Epithelial cell of prostate (primary cell): ENCODE measurements at regions not wholly inside any gene's neighbourhood (a gene's known extent, or its start where the extent isn't known, plus 50 kb on each side); places are given as distances from the start of the nearest gene placed in this dataset.

Experiments used
- DNase-seq: peaks from one replicate; pipeline ENCODE4 v3.0.0-alpha.2; 2011; ENCODE audit warnings: low read depth, low spot score
- H3K27ac ChIP-seq: fragments of 450-650 bp; 2 replicates; pipeline ENCODE4 v1.5.1; 2017; ENCODE audit warnings: mild to moderate bottlenecking

GRCh38 chr6:140912686-140913085 is 1220.0 kb upstream of the GJE1 start:
- no peak for DNase-seq
- no peak overlapping the region for H3K27ac ChIP-seq

- no peak overlapping the region for H3K27ac ChIP-seq
- no peak for DNase-seq
These were observed 1223.1 kb upstream of the GJE1 start for GRCh38 chr6:140909625-140910024.

DNA sequence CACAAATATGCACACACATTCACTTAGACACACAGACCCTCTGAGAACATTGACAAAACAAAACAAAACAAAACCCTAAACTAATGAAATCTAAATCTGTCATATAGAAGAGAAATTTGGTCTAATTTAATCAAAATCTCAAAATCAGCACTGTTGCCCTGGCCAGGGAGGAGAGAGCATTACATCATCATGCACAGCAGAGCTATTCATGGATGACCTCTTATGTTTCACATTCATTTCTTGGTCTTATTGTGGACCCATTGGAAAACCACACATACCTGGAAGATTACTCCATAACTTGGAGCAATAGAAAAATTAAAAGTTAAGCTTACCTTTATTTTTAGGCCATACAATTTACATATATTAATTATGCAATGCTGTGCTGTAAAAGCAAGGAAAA is 1223.6 kb upstream of the GJE1 start:
- DNase-seq, result no peak
- H3K27ac ChIP-seq, result no peak overlapping the region

- DNase-seq, result no peak
- no peak overlapping the region for H3K27ac ChIP-seq
These were observed 1224.2 kb upstream of the GJE1 start for GRCh38 chr6:140908505-140908904.

DNA sequence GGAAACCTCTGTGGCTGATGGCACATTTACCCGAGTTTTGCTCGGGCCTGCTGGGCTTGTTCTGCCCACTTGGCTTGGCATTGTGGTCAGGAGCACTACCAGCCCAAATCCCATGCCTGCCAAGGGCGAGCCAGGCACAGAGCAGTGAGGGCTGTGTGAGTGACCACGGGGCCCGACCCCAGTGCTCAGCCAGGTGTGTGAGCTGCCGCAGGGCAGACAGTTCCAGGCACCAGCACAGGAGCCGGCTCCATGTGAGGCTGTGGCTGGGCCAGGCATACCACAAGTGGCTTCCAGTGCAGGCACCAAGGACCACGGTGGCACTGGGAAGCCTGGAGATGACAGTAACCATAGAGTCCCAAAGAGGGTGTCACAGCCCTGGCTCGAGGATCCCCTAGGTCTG is 1225.5 kb upstream of the GJE1 start:
- H3K27ac ChIP-seq, result no peak overlapping the region
- no peak for DNase-seq

GRCh38 chr6:140905724-140906123 is 1227.0 kb upstream of the GJE1 start:
- no peak for DNase-seq

DNA sequence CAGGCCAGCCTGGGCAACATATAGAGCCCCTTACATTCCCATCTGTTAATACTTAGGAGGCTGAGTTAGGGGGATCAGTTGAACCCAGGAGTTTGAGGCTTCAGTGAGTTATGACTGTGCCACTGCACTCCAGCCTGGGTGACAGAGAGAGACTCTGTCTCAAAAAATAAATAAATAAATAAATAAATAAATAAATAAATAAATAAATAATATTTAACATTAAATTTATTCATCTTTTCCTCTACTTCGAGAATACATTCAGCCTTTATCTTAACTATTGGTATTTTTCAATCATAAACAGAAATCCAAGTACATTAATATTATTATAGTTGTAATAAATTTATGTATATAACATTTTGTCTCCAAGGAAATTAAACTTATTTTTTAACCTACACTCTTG is 1227.7 kb upstream of the GJE1 start:
- no peak overlapping the region for H3K27ac ChIP-seq
- DNase-seq, result no peak

More at GRCh38 chr6:140905724-140906123, 1227.0 kb upstream of the GJE1 start:
- H3K27ac ChIP-seq, result no peak overlapping the region

- H3K27ac ChIP-seq, result no peak overlapping the region
- no peak for DNase-seq
These were observed 1234.7 kb upstream of the GJE1 start for GRCh38 chr6:140897804-140898573.

GRCh38 chr6:140897349-140897748 is 1235.4 kb upstream of the GJE1 start:
- no peak overlapping the region for H3K27ac ChIP-seq

DNA sequence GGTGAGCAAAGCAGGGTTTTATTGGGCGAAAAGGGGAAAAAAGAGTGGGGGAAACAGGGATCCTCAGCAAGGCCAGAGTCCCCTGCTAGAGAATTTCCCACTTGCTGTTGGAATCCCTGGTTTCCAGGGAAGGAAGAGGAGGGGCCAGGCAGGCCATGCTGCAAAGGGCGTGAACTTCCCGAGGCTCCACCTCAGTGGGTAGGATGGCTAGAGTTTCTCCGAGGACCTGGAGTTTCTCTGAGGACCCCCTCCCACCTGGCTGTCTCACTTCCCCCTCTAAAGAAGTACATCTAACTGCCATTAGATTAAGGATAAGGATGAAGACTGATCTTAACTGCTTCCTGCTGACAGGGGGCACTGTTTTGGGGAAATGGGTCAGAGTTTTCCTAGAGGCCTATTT is 1239.3 kb upstream of the GJE1 start:
- no peak for DNase-seq
- H3K27ac ChIP-seq, result no peak overlapping the region

More at GRCh38 chr6:140897349-140897748, 1235.4 kb upstream of the GJE1 start:
- DNase-seq, result no peak

- no peak overlapping the region for H3K27ac ChIP-seq
- DNase-seq, result peak; percentile 20
These were observed 1252.8 kb upstream of the GJE1 start for GRCh38 chr6:140879946-140880345.

- H3K27ac ChIP-seq, result no peak overlapping the region
- no peak for DNase-seq
These were observed 1258.7 kb upstream of the GJE1 start for GRCh38 chr6:140874066-140874465.

DNA sequence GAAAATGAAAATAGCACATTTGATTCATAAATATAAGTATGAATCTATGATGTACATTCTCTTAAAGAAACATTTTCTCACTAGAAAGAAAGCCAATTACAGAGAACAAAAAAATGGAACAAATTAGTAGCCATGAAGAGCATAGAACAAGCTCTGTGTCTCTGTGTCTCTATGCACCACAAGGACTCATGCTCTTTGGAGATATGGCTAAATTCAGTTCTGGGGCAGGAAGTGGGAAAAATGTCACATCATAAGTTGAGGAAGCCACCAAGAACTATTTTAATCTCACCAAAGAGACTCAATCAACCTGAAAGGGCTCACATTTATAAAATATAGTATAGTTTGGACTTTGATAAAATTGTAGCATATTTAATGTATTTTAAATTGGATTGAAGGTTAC is 1259.8 kb upstream of the GJE1 start:
- H3K27ac ChIP-seq, result no peak overlapping the region
- DNase-seq, result no peak

DNA sequence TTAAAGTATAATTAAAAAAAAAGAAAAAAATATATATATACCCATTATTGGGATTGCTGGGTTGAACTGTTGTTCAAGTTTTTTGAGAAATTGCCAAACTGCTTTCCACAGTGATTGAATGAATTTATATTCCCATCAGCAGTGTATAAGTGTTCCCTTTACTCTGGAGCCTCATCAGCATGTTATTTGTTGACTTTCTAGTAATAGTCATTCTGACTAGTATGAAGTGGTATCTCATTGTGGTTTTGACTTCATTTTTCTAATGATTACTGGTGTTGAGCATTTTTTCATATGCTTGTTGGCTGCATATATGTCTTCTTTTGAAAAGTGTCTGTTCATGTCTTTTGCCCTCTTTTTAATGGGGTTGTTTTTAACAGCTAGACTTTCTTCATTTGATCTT is 1260.8 kb upstream of the GJE1 start:
- no peak overlapping the region for H3K27ac ChIP-seq
- peak; percentile 54 for DNase-seq

DNA sequence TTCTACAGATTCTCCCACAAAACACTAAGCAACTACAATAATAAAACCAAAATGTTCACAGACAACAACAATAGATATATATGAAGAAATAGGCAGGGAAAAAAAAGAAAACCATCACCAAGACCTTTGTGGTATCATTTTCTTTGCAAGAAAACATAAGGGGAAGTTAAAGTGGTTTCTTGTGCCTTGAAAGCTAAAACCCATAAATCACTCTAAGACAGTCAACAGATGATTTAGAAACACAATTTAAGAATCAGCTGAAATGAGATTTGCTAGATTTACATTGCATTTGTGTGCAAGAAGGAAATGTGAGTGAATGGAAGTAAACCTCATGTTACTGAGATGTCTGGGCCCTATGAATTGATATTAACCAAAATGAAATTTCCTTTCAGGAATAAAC is 1265.4 kb upstream of the GJE1 start:
- no peak overlapping the region for H3K27ac ChIP-seq
- no peak for DNase-seq

DNA sequence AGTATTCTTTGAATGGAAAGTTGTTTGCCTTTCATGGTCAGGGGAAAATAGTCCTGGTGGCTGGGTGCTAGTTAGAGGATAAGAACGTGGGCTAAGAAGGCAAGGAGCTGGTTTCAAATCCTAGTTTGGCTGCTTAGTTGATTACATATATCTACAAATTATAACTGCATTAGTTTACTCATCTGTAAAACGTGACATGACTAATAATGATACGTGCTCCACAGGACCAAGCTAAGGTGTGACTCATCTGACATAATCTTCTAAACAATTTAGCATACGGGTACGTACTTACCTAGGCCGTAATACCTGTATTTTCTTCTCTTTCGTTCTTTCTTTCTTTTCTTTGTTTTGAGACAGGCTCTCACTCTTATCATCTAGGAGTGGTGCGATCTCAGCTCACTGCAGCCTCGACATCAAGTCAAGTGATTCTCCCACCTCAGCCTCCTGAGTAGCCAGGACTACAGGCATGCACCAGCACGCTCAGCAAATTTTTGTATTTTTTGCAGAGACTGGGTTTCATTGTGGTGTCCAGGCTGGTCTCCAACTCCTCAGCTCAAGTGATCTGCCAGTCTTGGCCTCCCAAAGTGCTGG is 1274.2 kb upstream of the GJE1 start:
- peak overlapping the region; percentile 34 for H3K27ac ChIP-seq

DNA sequence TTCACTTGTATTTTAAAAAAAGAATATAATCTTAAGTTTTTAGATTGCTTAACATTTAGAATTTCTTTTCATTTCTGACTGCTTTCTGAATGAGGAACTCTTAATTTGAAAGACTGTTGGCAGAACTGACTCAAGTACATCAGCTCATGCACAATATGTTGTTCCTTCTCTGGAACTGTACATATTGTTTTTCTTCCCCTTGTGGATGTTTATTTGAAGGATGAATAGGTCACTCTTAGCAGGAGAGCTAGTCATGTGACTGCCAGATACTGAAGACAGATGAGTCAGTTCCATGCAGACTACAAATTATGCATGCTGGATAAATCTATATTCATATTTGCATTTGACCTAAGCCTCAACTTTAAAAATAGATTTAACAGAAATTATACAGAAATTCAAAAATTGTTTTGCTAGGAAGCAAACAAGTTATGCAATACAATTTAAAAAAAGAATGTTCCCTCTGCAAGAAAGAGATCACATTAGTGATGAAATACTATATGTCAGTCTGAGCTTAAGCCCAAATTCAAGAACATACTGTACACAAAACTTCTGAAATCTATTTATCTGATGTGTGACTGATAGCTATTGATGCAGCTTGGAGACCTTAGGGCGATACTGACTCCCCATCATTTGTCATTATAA is 1274.9 kb upstream of the GJE1 start:
- H3K27ac ChIP-seq, result peak overlapping the region; percentile 34
- peak; percentile 55 for DNase-seq

More for the DNA sequence above, 1274.2 kb upstream of the GJE1 start:
- DNase-seq, result peak; percentile 46

DNA sequence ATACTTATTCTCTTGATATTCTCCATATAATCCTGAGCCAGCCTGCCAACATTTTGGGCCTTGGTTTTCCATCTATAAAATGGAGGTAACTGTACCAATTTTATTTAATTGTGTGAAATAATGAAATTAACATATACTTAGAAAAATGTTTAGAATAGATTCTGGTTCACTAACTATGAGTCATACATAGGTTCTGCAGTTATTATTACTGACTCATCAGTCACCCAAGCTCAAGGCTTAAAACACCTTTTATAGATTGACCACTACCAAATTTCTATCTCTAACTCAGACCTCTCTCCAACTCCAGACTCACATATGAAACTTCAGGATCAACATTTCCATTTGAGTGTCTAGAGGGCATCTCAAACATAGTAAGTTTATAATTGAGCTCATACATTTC is 1277.2 kb upstream of the GJE1 start:
- DNase-seq, result no peak

DNA sequence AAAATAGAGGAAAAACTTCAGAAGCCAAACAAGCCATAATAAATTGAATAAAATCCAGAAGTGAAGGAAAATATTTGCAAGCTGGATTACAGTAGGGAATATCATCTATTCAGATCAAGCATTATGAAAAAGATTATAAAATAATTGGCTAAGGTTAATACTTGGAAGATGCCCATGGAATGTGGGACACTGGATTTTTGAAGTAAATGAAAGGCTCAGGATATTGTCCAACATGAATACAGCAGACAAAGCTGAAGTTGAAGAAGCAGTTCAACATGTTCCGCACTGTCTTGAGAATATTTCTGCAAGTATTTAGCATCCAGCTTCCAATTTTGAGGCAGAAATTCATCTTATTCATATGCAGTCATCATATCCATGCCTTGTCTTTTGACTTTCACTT is 1278.4 kb upstream of the GJE1 start:
- no peak for DNase-seq
- H3K27ac ChIP-seq, result no peak overlapping the region

More for the DNA sequence above, 1277.2 kb upstream of the GJE1 start:
- H3K27ac ChIP-seq, result no peak overlapping the region

- no peak for DNase-seq
- H3K27ac ChIP-seq, result no peak overlapping the region
These were observed 1282.3 kb upstream of the GJE1 start for GRCh38 chr6:140850438-140850837.

DNA sequence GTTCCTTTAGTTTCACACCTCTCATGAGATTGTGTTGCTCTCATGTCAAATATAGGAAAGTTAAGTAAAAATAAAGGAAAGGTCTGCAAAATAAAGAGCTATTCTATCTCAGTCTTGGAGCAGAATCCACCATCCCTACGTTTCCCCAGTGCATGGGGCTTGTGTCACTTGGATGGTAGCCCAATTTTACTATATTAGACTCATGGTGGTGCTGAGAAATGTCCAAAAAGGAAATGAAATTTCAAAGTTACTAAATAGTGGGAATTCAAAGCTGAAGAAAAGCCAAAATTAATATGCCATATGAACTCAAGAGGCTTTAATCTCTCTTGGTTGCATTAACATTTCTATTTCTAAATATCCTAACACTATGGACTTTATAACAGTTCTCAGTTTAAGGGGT is 1283.3 kb upstream of the GJE1 start:
- no peak overlapping the region for H3K27ac ChIP-seq

More for the DNA sequence above, 1283.3 kb upstream of the GJE1 start:
- DNase-seq, result no peak
